Omental fat pad (tissue), 3 donors: ENCODE measurements at regions not wholly inside any gene's neighbourhood (a gene's known extent, or its start where the extent isn't known, plus 50 kb on each side); places are given as distances from the start of the nearest gene placed in this dataset.

Experiments
- ATAC-seq: fragments of 150-250 bp; one replicate; pipeline ENCODE4 v1.9.1; 2016; ENCODE audit warnings: mild to moderate bottlenecking, moderate library complexity; ENCODE audit not compliant: low FRiP score
- DNase-seq: peaks from one replicate; pipeline ENCODE4 v3.0.0-alpha.2; 2019; ENCODE audit warnings: low spot score
- CTCF ChIP-seq, 3 donors: fragments of 450-650 bp; IDR thresholded peaks; one replicate each; pipeline ENCODE4 v1.5.1; 2016 to 2017; ENCODE audit warnings: antibody characterized with exemption in 3 of 3, mild to moderate bottlenecking in 3 of 3, moderate library complexity in 2 of 3

GRCh38 chr18:57930476-57930875 is 113.5 kb upstream of the NEDD4L start:
- ATAC-seq, result peak; percentile 15
- no peak for TF ChIP-seq CTCF (IDR thresholded peaks at IDR 0.05)
- DNase-seq, result no peak

GRCh38 chr18:57929922-57930321 is 114.1 kb upstream of the NEDD4L start:
- DNase-seq, result no peak
- no peak for TF ChIP-seq CTCF (IDR thresholded peaks at IDR 0.05)
- no peak for ATAC-seq

- ATAC-seq (no peak), DNase-seq (no peak)
- no peak for TF ChIP-seq CTCF (IDR thresholded peaks at IDR 0.05)
These were observed 115.6 kb upstream of the NEDD4L start for GRCh38 chr18:57928466-57928865.

GRCh38 chr18:57927511-57927910 is 116.5 kb upstream of the NEDD4L start:
- no peak for TF ChIP-seq CTCF (IDR thresholded peaks at IDR 0.05)
- no peak for DNase-seq
- ATAC-seq, result no peak

- ATAC-seq, result no peak
- TF ChIP-seq CTCF (IDR thresholded peaks at IDR 0.05), result no peak
- DNase-seq, result no peak
These were observed 118.3 kb upstream of the NEDD4L start for GRCh38 chr18:57925706-57926105.

GRCh38 chr18:57923611-57924010 is 120.4 kb upstream of the NEDD4L start:
- ATAC-seq (no peak), DNase-seq (no peak)
- TF ChIP-seq CTCF (IDR thresholded peaks at IDR 0.05), result no peak

GRCh38 chr18:57922885-57923284 is 119.8 kb upstream of the ATP8B1 start:
- DNase-seq, result no peak
- ATAC-seq, result no peak
- no peak for TF ChIP-seq CTCF (IDR thresholded peaks at IDR 0.05)
